ENCODE measurements at regions not wholly inside any gene's neighbourhood (a gene's known extent, or its start where the extent isn't known, plus 50 kb on each side); places are given as distances from the start of the nearest gene placed in this dataset.
"Not testable (repeated sequence)": the region's sequence is repeated elsewhere in the genome, so short reads cannot be mapped to it uniquely, and the experiment has no call there.

- no peak for ATAC-seq
Measured at GRCh38 chr5:14054111-14054854, 88.9 kb upstream of the TRIO start.

- no peak for ATAC-seq
Measured at GRCh38 chr5:14050821-14051220, 92.3 kb upstream of the TRIO start.

- ATAC-seq: no peak
Measured at GRCh38 chr5:14048434-14048833, 94.7 kb upstream of the TRIO start.

DNA sequence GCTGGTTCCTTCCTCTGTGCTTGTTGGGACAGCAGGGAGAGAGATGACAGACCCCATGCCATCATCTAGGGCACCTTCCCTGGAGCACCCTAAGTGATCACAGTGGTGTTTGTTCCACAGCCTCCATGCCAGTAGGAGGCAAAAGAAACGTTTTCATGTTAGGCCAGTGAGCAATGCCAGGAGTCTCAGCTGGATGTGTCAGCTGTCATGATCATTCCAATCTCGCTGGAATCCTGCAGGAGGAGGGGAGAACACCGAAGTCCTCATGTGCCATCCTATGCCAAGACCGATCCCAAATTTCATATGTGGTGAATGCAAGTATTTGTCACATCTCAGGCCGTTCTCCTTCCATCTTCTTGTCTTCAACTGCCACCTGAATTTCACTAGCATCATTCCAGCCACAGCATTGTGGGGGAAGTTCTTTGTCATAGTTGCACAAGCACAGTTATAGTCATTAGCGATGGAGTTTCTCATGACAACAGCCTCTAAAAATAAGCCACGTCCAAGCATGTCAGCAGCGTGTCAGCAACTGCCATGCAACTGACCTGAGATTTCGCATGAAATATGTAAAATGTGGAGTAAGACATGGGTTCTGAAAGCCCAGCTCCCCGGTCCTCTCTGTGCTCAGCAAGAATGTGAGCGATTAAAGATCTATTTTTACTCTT, 97.2 kb upstream of the DNAH5 start:
- ATAC-seq: no peak

GRCh38 chr5:14040542-14040941, 96.1 kb upstream of the DNAH5 start:
- ATAC-seq: no peak

DNA sequence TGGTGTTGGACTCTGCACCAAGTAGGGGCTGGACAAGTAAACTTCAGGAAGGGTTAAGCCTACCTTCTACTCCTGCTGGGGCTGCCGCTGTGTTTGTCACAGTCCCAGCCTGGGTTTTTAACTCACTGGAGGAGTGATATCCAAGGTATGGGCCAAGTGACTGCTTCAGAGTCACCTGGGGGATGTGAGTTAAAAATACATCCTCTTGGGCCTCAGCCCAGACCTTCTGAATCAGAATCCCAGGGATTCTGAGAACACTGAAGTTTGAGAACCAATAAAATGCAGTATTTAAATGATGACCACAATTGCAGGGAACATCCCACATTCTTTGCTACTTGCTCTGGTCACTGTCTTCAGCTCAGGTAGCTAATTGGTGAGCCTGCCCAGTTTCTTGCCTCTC, 95.1 kb upstream of the DNAH5 start:
- ATAC-seq: no peak

- ATAC-seq: no peak
Measured at GRCh38 chr5:14039063-14039462, 94.6 kb upstream of the DNAH5 start.

- no peak for ATAC-seq
Measured at GRCh38 chr5:14038341-14038959, 94.0 kb upstream of the DNAH5 start.

- no peak for ATAC-seq
Measured at GRCh38 chr5:14036947-14037346, 92.5 kb upstream of the DNAH5 start.

DNA sequence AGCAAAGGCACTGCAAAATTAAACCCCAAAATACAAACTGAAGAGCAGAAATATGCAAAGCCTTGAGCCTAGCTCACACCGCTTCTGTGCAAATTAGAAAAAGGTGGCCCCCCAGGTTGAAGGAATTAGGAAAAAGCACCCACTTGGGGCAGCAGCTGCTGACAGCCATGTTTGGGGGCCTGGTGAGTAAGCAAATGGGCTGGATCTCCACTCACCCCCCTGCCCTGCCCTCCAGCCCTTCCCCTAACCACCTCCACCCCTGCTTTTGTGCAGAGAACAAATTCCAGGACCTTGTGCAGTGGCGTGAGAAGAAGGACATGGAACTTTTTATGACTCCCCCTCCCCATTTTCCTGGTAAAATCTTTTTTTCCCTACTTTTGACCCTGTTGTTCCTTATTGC, 92.0 kb upstream of the DNAH5 start:
- ATAC-seq: no peak

GRCh38 chr5:14035859-14036503, 91.5 kb upstream of the DNAH5 start:
- no peak for ATAC-seq

GRCh38 chr5:14034963-14035362, 90.5 kb upstream of the DNAH5 start:
- ATAC-seq: no peak

GRCh38 chr5:14032918-14033317, 88.4 kb upstream of the DNAH5 start:
- no peak for ATAC-seq

DNA sequence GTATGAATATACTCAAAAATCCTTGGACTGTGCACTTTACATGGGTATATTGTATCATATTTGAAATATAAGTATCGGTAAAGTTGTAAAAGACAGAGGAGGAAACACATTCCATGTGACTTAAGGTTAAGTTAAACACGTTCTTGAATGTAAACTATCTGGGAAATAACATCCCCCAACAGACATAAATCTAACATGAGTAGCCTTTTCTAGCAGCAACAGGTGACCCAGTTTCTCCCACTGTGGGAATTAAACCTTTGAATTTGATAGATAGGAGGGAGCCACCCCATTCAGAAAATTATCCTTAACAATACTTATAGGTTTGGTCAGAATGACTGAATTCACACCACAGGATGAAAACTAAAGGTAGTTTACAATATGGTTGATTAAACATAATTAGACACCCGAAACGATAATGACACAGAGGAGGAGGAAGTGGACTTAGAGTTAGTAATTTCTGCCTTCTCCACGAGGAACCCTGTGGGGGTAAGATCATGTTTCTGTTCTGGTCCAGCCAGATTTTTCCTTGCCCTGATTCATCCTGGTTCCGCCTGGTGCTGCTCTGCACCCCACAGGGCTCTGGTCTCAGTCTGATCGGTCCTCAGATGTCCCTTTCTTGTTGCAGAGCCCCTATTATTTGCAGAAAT, 84.6 kb upstream of the DNAH5 start:
- no peak for ATAC-seq

- no peak for ATAC-seq
Measured at GRCh38 chr5:14028188-14028587, 83.7 kb upstream of the DNAH5 start.

DNA sequence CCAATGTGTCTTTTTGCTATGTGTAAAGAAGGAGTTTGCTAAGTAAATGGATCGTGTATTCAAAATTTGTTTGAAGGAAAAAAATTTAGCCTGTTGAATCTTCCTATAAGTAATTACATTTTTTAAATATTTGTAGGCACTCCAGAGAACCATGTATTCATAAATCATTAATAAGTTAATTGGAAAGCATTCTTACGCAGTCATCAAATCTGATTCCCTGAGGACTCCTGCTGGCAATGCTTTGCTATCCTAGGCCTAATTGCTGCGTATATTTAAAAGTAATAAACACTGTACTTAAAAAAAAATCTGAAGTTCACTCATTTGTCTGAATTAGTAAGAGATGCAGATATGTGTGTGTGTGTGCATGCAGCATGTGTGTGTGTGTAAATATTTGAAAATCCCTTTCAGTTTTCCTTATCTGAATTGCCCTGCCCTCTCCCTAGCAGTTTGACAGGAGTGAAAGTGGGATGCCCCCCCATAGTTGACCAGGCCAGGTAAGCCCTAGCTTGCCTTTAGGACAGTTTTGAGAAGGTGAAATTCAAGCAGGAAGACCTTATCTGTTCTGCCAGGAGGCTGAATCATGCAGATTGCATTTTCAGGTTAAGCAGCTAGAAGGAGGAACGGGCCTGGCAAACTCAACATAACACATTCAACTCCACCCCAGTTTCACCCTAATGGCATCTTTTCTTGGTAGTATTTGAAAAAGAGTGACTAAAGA, 81.2 kb upstream of the DNAH5 start:
- ATAC-seq: no peak

- no peak for ATAC-seq
Measured at GRCh38 chr5:14022971-14023370, 78.5 kb upstream of the DNAH5 start.

- ATAC-seq: not testable (repeated sequence)
Measured at GRCh38 chr5:14020944-14021343, 76.5 kb upstream of the DNAH5 start.

DNA sequence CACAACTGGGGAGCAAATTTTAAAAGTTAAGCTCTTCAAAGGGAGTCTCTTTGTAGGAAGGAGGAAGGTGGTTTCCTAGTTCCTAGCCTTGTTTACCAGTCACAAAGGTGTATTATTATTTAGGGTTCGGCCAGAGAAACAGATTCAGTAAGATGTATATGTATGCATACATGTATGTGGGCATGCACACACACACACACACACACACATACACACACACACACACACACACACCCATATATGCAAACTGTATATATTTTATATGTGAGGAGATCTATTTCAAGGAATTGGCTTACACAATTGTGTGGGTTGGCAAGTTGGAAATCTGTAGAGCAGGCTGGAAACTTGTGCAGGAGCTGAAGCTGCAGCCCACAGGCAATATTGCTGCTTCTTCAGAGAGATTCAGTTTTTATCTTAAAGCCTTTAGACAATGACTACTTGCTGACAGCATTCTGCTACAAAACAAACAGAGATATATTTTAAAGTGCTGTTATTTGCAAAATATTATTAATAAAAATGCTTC, 75.3 kb upstream of the DNAH5 start:
- no peak for ATAC-seq

- ATAC-seq: no peak
Measured at GRCh38 chr5:14017904-14018303, 73.4 kb upstream of the DNAH5 start.

DNA sequence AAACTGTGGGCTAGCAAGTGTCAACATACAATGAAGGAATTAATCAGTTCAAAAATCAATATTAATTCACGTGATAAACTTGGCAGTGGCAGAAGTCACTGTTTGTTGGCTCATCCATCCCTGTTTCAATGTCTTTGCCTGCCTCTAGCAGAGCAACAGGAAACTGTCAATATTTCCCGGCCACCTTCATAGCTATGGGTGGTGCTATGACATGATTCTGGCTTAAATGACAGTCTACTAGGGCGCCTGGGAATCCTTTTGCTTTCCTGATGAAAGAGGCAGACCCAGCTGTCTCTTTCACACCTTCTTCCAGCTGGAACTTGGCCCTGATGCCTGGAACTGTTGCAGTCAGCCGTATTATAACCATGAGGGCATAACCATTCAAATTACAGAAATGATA, 72.1 kb upstream of the DNAH5 start:
- ATAC-seq: no peak

Data from activated CD4-positive, CD25-positive, alpha-beta regulatory T cell treated with anti-CD3 and anti-CD28 coated beads, Interleukin-2, amount 50 U/mL, for 24 hours (primary cell).